Kidney (tissue), 13 donors: ENCODE measurements at regions not wholly inside any gene's neighbourhood (a gene's known extent, or its start where the extent isn't known, plus 50 kb on each side); places are given as distances from the start of the nearest gene placed in this dataset.

Source experiments
- DNase-seq, 5 donors: peaks; one replicate each; pipeline ENCODE4 v3.0.0-alpha.2; 2013 to 2020
- FAIRE-seq: peaks from 2 replicates; lab custom pipeline; 2012; peaks lifted over from hg19 to GRCh38; lab: Jason Lieb, UNC
- H3K27ac ChIP-seq, 2 donors: one replicate each; pipeline ENCODE4 v1.7.0; 2013; ENCODE audit warnings: low read depth in 2 of 2, low read length in 2 of 2, inconsistent platforms in 1 of 2
- H3K27me3 ChIP-seq: one replicate; pipeline ENCODE4 v1.7.1; 2013; ENCODE audit warnings: low read length, inconsistent platforms; ENCODE audit not compliant: control insufficient read depth, insufficient read depth
- H3K36me3 ChIP-seq, 3 donors: one replicate each; pipeline versions ENCODE4 v1.7.0 to v1.7.1; 2013; ENCODE audit warnings: low read length in 3 of 3, control low read depth in 1 of 3, inconsistent platforms in 1 of 3; ENCODE audit not compliant: insufficient read depth in 3 of 3, control insufficient read depth in 2 of 3
- H3K4me1 ChIP-seq, 3 donors: one replicate each; pipeline versions ENCODE4 v1.7.0 to v1.7.1; 2013; ENCODE audit warnings: low read length in 3 of 3, inconsistent platforms in 1 of 3, low read depth in 1 of 3; ENCODE audit not compliant: control insufficient read depth in 2 of 3, insufficient read depth in 2 of 3
- H3K4me3 ChIP-seq, 3 donors: one replicate each; pipeline versions ENCODE4 v1.7.0 to v1.8.1; 2013; ENCODE audit warnings: low read length in 3 of 3, control low read depth in 1 of 3, inconsistent platforms in 1 of 3
- H3K9ac ChIP-seq, 3 donors: one replicate each; pipeline versions ENCODE4 v1.7.0 to v1.7.1; 2013; ENCODE audit warnings: low read length in 3 of 3, control low read depth in 1 of 3, inconsistent platforms in 1 of 3
- H3K9me3 ChIP-seq, 3 donors: one replicate each; pipeline versions ENCODE4 v1.7.0 to v1.7.1; 2013; ENCODE audit warnings: low read length in 3 of 3, control low read depth in 1 of 3, inconsistent platforms in 1 of 3; ENCODE audit not compliant: control insufficient read depth in 2 of 3, insufficient read depth in 1 of 3
- CTCF ChIP-seq: IDR thresholded peaks from 3 replicates; pipeline ENCODE4 v1.5.1; 2012; ENCODE audit warnings: mild to moderate bottlenecking, moderate library complexity, borderline replicate concordance; ENCODE audit not compliant: insufficient read depth; ENCODE audit errors: extremely low read depth
- intact Hi-C: fragments of 100-400 bp; cut with DNase I; formaldehyde crosslinking; loops from one replicate; pipeline ENCODE4 v1.11.1; 2022
- donor health status: control.
- donor health status: control.
- donor health status: control.
- donor health status: control.
- donor health status: control.
- donor health status: DM: yes; HTN: yes; CAD: no.
- donor health status: Normal renal cell carcinoma (clear cell type).

DNA sequence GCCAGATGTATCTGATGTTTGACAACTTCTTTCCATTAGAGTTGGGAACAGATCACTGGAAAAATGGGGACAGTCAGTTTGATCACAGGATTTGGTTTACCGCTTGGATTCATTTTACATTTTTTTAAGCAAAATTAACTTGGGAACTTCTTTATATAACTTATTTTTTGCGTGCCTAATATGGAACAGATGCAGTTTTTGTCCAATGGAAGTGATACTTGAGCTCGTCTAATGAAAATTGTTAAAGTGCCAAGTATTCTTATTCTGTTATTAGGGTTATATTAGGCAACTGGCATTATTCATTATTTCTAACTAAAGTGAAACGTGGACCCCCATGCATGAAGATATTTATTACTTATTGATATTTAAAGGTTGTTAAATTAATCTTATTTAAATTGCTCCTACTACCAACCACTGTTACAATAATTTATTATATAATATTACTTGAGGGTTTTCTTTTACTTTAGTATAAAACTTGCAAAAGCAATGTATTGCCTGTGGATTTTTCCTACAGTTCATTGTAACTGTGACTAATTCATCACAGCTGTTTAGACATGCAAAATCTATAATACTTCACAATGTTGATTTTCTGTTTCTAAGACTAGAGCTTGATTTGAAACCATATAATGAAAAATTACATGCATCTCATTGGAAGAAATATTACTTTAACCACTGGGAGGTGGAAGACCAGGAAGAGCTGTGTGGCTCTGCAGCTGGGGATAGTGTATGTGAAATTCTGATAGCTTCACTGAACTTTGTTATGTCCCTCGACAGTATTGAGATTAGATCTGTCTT lies 787.3 kb upstream of the WWC1 start:
- Histone ChIP-seq H3K9ac (no peak overlapping the region), H3K27ac (no peak overlapping the region), H3K27me3 (no peaks in the 10 kb centered on the region), H3K9me3 (peaks cover 0 to 1% (median 0%) of the 10 kb centered on the region in 3 donors), H3K4me3 (no peak overlapping the region), H3K4me1 (no peaks in the 10 kb centered on the region), H3K36me3 (no peaks in the 10 kb centered on the region)
- FAIRE-seq (no peak), DNase-seq (no peak)
- intact Hi-C loops, result no loop called here
- TF ChIP-seq CTCF, result no peak

DNA sequence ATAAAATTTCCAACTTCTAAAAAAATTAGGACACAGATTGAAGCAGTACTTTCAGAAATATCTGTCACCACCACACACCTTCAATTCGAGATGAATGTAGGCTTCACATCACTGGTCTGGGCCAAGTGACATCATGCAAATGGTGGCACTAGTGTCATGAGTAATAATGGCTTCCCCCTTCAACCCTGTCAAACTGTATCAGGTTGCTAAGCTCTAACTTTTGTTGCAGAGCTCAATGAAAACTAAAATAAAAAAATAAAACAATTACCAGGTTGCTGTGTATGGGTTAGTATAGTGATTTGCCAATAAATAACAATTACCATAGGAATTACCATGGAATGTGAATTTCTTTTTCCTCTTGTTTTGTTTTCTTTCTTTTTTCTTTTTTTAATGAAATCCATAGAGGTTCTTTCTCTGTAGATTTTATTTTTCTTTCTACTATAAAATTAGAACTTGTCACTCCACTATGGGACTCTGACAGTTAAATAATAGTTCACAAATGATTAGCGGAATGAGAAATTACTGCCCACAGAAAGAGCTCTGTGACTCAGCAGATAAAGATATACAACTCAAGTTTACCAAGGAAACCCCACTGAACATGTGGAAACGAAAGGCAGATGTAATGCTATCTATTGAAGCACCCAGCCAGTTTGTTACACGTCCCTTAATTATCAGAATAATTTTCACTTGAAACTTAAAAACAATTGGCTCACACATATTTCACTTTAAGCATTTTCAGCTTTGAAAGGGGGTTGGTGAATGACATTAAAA lies 783.8 kb upstream of the WWC1 start:
- no peaks in the 10 kb centered on the region for H3K9me3 ChIP-seq
- no peak overlapping the region for H3K27ac ChIP-seq
- H3K27me3 ChIP-seq, result no peaks in the 10 kb centered on the region
- TF ChIP-seq CTCF, result no peak
- DNase-seq (no peak), FAIRE-seq (no peak)
- no peak overlapping the region for H3K4me3 ChIP-seq
- no peak overlapping the region for H3K9ac ChIP-seq
- H3K4me1 ChIP-seq, result no peaks in the 10 kb centered on the region
- H3K36me3 ChIP-seq, result no peaks in the 10 kb centered on the region
- intact Hi-C loops, result no loop called here

- no peaks in the 10 kb centered on the region for H3K27me3 ChIP-seq
Observed at GRCh38 chr5:167509076-167509475, 782.4 kb upstream of the WWC1 start.

More at GRCh38 chr5:167509076-167509475, 782.4 kb upstream of the WWC1 start:
- H3K27ac ChIP-seq, result no peak overlapping the region
- DNase-seq (no peak), FAIRE-seq (no peak)
- H3K4me3 ChIP-seq, result no peak overlapping the region
- H3K9ac ChIP-seq, result no peak overlapping the region
- TF ChIP-seq CTCF, result no peak
- no peaks in the 10 kb centered on the region for H3K9me3 ChIP-seq
- no peaks in the 10 kb centered on the region for H3K4me1 ChIP-seq
- H3K36me3 ChIP-seq, result no peaks in the 10 kb centered on the region
- intact Hi-C loops, result no loop called here
